NB4 (cell line): ENCODE measurements at regions not wholly inside any gene's neighbourhood (a gene's known extent, or its start where the extent isn't known, plus 50 kb on each side); places are given as distances from the start of the nearest gene placed in this dataset.

Source experiments
- CTCF ChIP-seq: IDR thresholded peaks from one replicate; pipeline ENCODE4 v1.5.1; 2012; ENCODE audit warnings: low read depth, low read length
- MAX ChIP-seq: IDR thresholded peaks from 2 replicates; pipeline ENCODE4 v1.6.1; 2011; ENCODE audit warnings: low read depth, low read length
- MYC ChIP-seq: IDR thresholded peaks from 2 replicates; pipeline ENCODE4 v1.6.1; 2011; ENCODE audit warnings: low read depth, low read length
- POLR2A ChIP-seq: IDR thresholded peaks from 2 replicates; pipeline ENCODE4 v1.6.1; 2011; ENCODE audit warnings: mild to moderate bottlenecking; ENCODE audit not compliant: insufficient read length; ENCODE audit errors: extremely low read depth

GRCh38 chr3:54046641-54047214, 75.6 kb upstream of the CACNA2D3 start:
- TF ChIP-seq CTCF (no peak), POLR2A (no peak), MYC (no peak), MAX (no peak)
